ENCODE measurements at regions not wholly inside any gene's neighbourhood (a gene's known extent, or its start where the extent isn't known, plus 50 kb on each side); places are given as distances from the start of the nearest gene placed in this dataset.

GRCh38 chr22:22432937-22433336, 75.6 kb downstream of the ZNF280B start:
- dilution Hi-C loops (cut with HindIII; ENCODE audit: low sequenced_read_pairs, unreplicated experiment) (no loop called here), intact Hi-C loops (cut with micrococcal nuclease) (no loop called here), in situ Hi-C loops (cut with MboI; ENCODE audit: low sequenced_read_pairs) (no loop called here)
- Histone ChIP-seq H2AK9ac (replicated peaks; ENCODE audit: low read depth, low read length, poor library complexity) (no peak overlapping the region), H2BK120ac (ENCODE audit: low read depth, low read length) (no peak overlapping the region), H3K56ac (ENCODE audit: extremely low read depth, insufficient read depth, low read length) (no peak overlapping the region), H2AK5ac (ENCODE audit: low read depth, low read length) (no peak overlapping the region), H2BK20ac (ENCODE audit: low read depth, low read length) (no peak overlapping the region), H2BK5ac (ENCODE audit: low read depth, low read length, poor library complexity, severe bottlenecking) (no peak overlapping the region), H3K9ac (ENCODE audit: low read depth, low read length) (no peak overlapping the region), H3K36me3 (ENCODE audit: control insufficient read depth, insufficient read depth, low read length) (no peaks in the 10 kb centered on the region), H4K8ac (ENCODE audit: low read depth in 2 of 2, low read length in 2 of 2) (no peak overlapping the region), H2BK15ac (ENCODE audit: low read depth, low read length) (no peak overlapping the region), H2AFZ (replicated peaks; ENCODE audit: low read length, poor library complexity) (no peak overlapping the region), H3K14ac (replicated peaks; ENCODE audit: low read depth, low read length) (no peak overlapping the region), H3K9me1 (ENCODE audit: insufficient read depth, low read length) (no peaks in the 10 kb centered on the region), H4K91ac (ENCODE audit: insufficient read depth, low read depth, low read length) (no peak overlapping the region), H4K20me1 (ENCODE audit: insufficient read depth, low read length) (no peaks in the 10 kb centered on the region), H3K27me3 (ENCODE audit: control insufficient read depth, insufficient read depth, low read length) (peaks cover 8% of the 10 kb centered on the region), H3K27ac (ENCODE audit: insufficient read depth, low read length) (no peak overlapping the region), H3K79me1 (ENCODE audit: low read depth in 1 of 2, low read length in 2 of 2) (no peaks in the 10 kb centered on the region), H3K23ac (ENCODE audit: low read depth, low read length) (no peak overlapping the region), H3K9me3 (ENCODE audit: control insufficient read depth, insufficient read depth, low read length) (no peaks in the 10 kb centered on the region), H3K4me3 (ENCODE audit: insufficient read depth, low read depth, low read length) (no peak overlapping the region), H3K4ac (ENCODE audit: low read depth, low read length) (no peak overlapping the region), H3K4me1 (ENCODE audit: control insufficient read depth, insufficient read depth, low read length) (no peaks in the 10 kb centered on the region), H3K4me2 (ENCODE audit: low read depth, low read length) (no peak overlapping the region), H3K18ac (ENCODE audit: low read depth, low read length) (no peak overlapping the region), H4K5ac (ENCODE audit: low read depth, low read length) (no peak overlapping the region)
- TF ChIP-seq ELK1 (IDR thresholded peaks at IDR 0.05; ENCODE audit: borderline replicate concordance, low read depth, low read length): no peak
- TF ChIP-seq FOS (IDR thresholded peaks at IDR 0.05; ENCODE audit: low read depth, low read length): no peak
- no peak for TF ChIP-seq RFX5 (IDR thresholded peaks at IDR 0.05; ENCODE audit: low read depth, low read length)
- no peak for TF ChIP-seq NFE2L2 (IDR thresholded peaks at IDR 0.05; ENCODE audit: low read depth, low read length)
- BruUV-seq (replicated peaks): no TSS peak
- WGBS, 2 experiments (ENCODE audit: extremely low coverage in 2 of 2, insufficient read length in 1 of 2): no CpG with 5 or more reads among the region's 3 CpGs
- ATAC-seq (ENCODE audit: low read depth): no peak
- no peak for DNase-seq
- ChIA-PET CTCF (no interaction called here), POLR2A (ENCODE audit: unreplicated experiment) (no interaction called here)

Measured in IMR-90 (cell line).